Neural crest cell (in vitro differentiated cells): ENCODE measurements at regions not wholly inside any gene's neighbourhood (a gene's known extent, or its start where the extent isn't known, plus 50 kb on each side); places are given as distances from the start of the nearest gene placed in this dataset.

Source experiments
- DNase-seq: peaks from one replicate; pipeline ENCODE4 v3.0.0; 2021; ENCODE audit warnings: low read depth, mixed read lengths, low spot score
- H3K27ac Mint-ChIP-seq: one replicate; pipeline ENCODE4 v1.8.0; 2021; ENCODE audit warnings: mild to moderate bottlenecking, mixed read lengths; ENCODE audit not compliant: unreplicated experiment
- H3K27me3 Mint-ChIP-seq: 2 replicates; pipeline ENCODE4 v1.8.0; 2021; ENCODE audit warnings: low read depth, mild to moderate bottlenecking, mixed read lengths
- H3K36me3 Mint-ChIP-seq: 2 replicates; pipeline ENCODE4 v1.8.0; 2021; ENCODE audit warnings: low read depth, mild to moderate bottlenecking, mixed read lengths
- H3K4me1 Mint-ChIP-seq: 2 replicates; pipeline ENCODE4 v1.8.0; 2021; ENCODE audit warnings: mixed read lengths
- H3K4me3 Mint-ChIP-seq: one replicate; pipeline ENCODE4 v1.8.0; 2021; ENCODE audit warnings: mild to moderate bottlenecking, mixed read lengths
- H3K9me3 Mint-ChIP-seq: 2 replicates; pipeline ENCODE4 v1.8.0; 2021; ENCODE audit warnings: mixed read lengths
- CTCF ChIP-seq: fragments of 200-600 bp; sonication (generic); conservative IDR thresholded peaks from 2 replicates; pipeline ENCODE4 v1.5.0; 2021; ENCODE audit warnings: antibody characterized with exemption, mild to moderate bottlenecking

GRCh38 chr15:94744080-94744793 is 512.9 kb downstream of the MCTP2 start:
- no peaks in the 10 kb centered on the region for H3K27me3 Mint-ChIP-seq
- no peak overlapping the region for H3K4me3 Mint-ChIP-seq
- H3K9me3 Mint-ChIP-seq: no peaks in the 10 kb centered on the region
- no peak for DNase-seq
- H3K4me1 Mint-ChIP-seq: peaks cover 28% of the 10 kb centered on the region
- peak overlapping the region; percentile 5 for H3K27ac Mint-ChIP-seq
- no peaks in the 10 kb centered on the region for H3K36me3 Mint-ChIP-seq
- no peak for TF ChIP-seq CTCF

- no peaks in the 10 kb centered on the region for H3K27me3 Mint-ChIP-seq
- no peak for DNase-seq
- H3K4me3 Mint-ChIP-seq: no peak overlapping the region
- H3K36me3 Mint-ChIP-seq: no peaks in the 10 kb centered on the region
- H3K9me3 Mint-ChIP-seq: no peaks in the 10 kb centered on the region
- TF ChIP-seq CTCF: no peak
- peaks cover 37% of the 10 kb centered on the region for H3K4me1 Mint-ChIP-seq
- no peak overlapping the region for H3K27ac Mint-ChIP-seq
These were observed 514.0 kb downstream of the MCTP2 start for GRCh38 chr15:94745371-94745770.

- Mint-ChIP-seq H3K36me3 (peaks cover 9% of the 10 kb centered on the region), H3K4me3 (no peak overlapping the region), H3K9me3 (peaks cover 3% of the 10 kb centered on the region), H3K27ac (no peak overlapping the region), H3K27me3 (no peaks in the 10 kb centered on the region), H3K4me1 (peaks cover 45% of the 10 kb centered on the region)
- TF ChIP-seq CTCF: no peak
- peak; percentile 2 for DNase-seq
These were observed 516.1 kb downstream of the MCTP2 start for GRCh38 chr15:94747510-94747909.

GRCh38 chr15:94749811-94750617 is 518.7 kb downstream of the MCTP2 start:
- peaks cover 9% of the 10 kb centered on the region for H3K36me3 Mint-ChIP-seq
- no peak for TF ChIP-seq CTCF
- DNase-seq: no peak
- peaks cover 45% of the 10 kb centered on the region for H3K4me1 Mint-ChIP-seq
- H3K4me3 Mint-ChIP-seq: no peak overlapping the region
- no peaks in the 10 kb centered on the region for H3K27me3 Mint-ChIP-seq
- peaks cover 3% of the 10 kb centered on the region for H3K9me3 Mint-ChIP-seq
- H3K27ac Mint-ChIP-seq: no peak overlapping the region

- Mint-ChIP-seq H3K4me3 (no peak overlapping the region), H3K4me1 (peaks cover 7% of the 10 kb centered on the region), H3K27me3 (no peaks in the 10 kb centered on the region), H3K36me3 (no peaks in the 10 kb centered on the region), H3K27ac (no peak overlapping the region), H3K9me3 (no peaks in the 10 kb centered on the region)
- DNase-seq: no peak
- TF ChIP-seq CTCF: no peak
These were observed 529.0 kb downstream of the MCTP2 start for GRCh38 chr15:94760348-94760747.
